Fibroblast of skin of abdomen (primary cell): ENCODE measurements at regions not wholly inside any gene's neighbourhood (a gene's known extent, or its start where the extent isn't known, plus 50 kb on each side); places are given as distances from the start of the nearest gene placed in this dataset.
A peak's percentile ranks its signal among the peaks of the same experiment; 100 is the strongest.

Source experiments
- DNase-seq: peaks from one replicate; pipeline ENCODE4 v3.0.0-alpha.2; 2013

DNA sequence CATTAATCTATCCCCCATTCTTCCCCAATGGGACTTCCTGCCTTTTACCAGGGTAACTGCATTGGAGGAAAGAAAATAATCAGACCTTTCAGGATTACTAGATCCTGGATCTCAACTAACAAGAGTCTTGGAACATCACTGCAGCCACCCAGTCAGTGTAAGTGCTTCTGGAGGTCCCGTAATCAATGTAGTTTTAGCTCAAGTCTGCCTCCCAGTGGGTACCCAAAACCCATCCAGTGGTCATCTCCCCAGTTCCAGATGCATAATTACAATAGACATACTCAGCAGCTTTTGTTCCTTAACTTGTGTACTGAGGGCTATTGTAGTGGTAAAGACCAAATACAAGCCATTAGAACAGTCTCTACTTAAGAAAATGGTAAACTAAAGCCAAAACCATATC, 319.1 kb downstream of the GPATCH2 start:
- no peak for DNase-seq

DNA sequence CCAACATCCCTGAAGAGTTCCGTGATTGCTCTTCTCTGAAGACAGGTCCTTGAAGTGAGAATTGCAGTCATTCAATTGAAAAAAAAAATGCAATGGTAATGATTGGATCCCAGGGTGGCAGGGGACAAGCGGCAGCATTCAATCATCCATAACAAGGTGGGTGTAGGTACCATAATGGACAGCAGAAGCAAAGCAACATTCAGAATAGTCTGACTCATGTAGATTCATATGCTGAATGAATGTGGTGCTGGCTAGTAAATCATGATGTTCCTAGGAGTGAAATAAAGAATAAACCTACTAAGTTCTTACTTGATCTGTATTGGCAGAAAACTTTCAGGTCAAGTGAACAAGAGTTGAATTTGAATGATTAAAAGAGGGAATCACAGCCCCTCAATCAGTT, 319.6 kb downstream of the GPATCH2 start:
- no peak for DNase-seq

- DNase-seq, result no peak
Observed at GRCh38 chr1:217281332-217281731, 349.6 kb downstream of the GPATCH2 start.

GRCh38 chr1:217275655-217276398, 355.1 kb downstream of the GPATCH2 start:
- DNase-seq, result peak; percentile 87

DNA sequence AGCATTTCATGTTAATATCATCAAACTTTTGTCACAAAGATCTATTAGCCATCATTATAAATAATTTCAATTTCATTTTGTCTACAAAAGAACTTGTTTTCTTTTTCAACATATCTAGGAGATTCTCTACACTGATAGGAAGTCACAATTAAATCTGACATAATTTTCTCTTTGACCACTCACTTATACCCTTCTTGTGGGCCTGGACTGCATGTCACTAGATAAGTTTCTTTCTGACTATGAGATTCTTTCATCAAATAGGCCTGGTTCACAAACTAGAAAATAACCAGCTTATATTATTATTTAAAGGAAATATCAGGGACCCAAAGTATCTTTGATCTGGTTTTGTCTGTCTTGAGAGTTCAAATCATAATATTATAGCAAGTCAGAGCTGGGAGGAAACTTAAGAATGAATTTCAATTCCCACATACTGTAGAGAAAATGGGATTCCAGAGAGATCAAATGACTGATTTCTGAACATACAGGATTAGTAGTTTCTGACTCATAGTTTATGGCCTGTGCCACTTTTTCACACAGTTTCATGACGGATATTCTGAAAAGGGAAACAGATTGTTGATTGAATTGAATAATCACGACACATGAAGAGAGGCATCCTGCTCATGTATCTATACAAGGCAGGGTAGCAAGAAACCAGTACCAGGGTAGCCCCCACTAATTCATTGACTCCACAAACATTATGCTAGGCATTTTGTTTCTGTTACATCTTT, 355.8 kb downstream of the GPATCH2 start:
- peak; percentile 67 for DNase-seq

GRCh38 chr1:217274416-217274815, 356.5 kb downstream of the GPATCH2 start:
- no peak for DNase-seq

- DNase-seq, result peak; percentile 25
Observed at GRCh38 chr1:217273866-217274265, 357.0 kb downstream of the GPATCH2 start.

GRCh38 chr1:217272385-217272784, 358.5 kb downstream of the GPATCH2 start:
- DNase-seq, result peak; percentile 61

GRCh38 chr1:217270101-217270500, 360.8 kb downstream of the GPATCH2 start:
- DNase-seq, result no peak

- DNase-seq, result no peak
Observed at GRCh38 chr1:217268058-217268457, 362.8 kb downstream of the GPATCH2 start.

GRCh38 chr1:217261636-217262035, 369.3 kb downstream of the GPATCH2 start:
- DNase-seq, result no peak

GRCh38 chr1:217260676-217261075, 370.2 kb downstream of the GPATCH2 start:
- DNase-seq, result no peak

GRCh38 chr1:217253985-217254384, 376.9 kb downstream of the GPATCH2 start:
- no peak for DNase-seq

DNA sequence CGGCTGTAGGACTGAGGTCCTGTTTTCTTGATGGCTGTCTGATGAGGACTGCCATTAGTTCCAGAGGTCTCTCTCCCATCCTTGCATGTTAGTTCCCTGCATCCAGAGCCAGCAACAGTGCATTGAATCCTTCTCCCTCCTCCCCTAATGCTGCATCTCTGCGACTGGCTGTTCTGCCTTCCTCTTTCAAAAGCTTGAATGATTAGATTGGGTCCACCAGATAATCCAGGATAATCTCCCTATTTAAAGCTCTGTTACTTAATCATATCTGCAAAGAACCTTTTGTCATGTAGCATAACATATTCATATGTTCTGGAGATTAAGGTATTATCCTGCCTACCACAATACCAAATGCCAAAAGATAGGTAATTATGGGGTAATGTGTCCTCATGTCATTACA, 377.5 kb downstream of the GPATCH2 start:
- no peak for DNase-seq

GRCh38 chr1:217251121-217251520, 379.8 kb downstream of the GPATCH2 start:
- DNase-seq, result no peak

DNA sequence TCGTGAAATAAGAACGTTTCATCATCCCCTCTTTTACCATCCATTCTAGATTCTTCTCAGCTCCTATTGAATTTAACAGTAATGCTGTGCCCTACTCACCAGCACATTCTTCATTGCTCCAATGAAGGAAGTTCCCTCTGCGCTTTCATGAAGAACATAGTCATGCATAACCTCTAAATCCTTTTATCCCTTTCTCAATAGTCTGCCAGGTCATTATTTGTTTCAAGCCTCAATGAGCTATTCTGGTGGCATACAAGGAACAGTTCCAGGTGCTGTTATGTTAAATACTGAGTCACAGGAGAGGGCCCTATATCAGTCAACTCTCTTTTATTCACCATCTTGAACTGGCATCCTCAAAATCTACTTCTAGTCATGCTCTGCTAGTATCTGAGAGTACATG, 381.0 kb downstream of the GPATCH2 start:
- DNase-seq, result no peak

GRCh38 chr1:217244971-217245370, 385.9 kb downstream of the GPATCH2 start:
- no peak for DNase-seq

DNA sequence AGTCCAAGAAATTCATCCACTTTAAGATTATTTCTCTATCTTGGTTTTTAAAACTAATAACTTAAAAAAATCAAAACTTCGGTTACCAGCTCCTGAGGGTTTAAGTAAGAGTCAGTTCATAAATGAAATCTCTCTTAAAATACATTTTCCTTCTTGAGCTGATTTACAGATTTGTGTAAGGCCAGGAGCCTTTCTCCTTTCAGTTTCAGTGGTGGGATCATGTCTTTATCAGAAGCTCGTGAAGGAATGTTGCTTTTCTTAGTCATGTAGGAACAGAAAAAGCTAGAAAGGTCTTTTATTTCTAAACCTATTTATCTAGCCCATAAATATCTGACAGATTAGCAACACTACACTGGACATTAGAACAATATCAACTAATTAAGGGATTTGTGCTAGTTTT, 390.2 kb downstream of the GPATCH2 start:
- no peak for DNase-seq

GRCh38 chr1:217238945-217239344, 391.9 kb downstream of the GPATCH2 start:
- DNase-seq, result no peak

DNA sequence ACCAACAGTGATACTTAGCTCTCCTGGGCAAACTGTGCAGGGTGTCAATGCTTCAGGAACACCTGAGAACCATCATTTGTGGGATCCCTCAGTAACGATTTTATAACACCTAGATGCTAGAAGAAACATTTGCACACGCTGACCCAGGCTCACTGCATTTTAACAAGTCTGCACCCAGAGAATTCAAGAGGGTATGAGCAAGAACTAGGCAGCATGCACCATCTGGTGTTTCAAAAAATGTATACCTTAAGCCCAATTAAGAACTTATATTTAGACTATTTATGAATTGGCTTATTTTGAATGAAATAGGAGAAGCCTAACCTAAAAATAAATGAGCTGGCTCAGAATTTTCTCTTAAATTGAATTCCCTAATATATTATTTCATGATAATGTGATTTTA, 400.5 kb downstream of the GPATCH2 start:
- DNase-seq, result no peak

GRCh38 chr1:217228689-217229088, 402.2 kb downstream of the GPATCH2 start:
- DNase-seq, result no peak

DNA sequence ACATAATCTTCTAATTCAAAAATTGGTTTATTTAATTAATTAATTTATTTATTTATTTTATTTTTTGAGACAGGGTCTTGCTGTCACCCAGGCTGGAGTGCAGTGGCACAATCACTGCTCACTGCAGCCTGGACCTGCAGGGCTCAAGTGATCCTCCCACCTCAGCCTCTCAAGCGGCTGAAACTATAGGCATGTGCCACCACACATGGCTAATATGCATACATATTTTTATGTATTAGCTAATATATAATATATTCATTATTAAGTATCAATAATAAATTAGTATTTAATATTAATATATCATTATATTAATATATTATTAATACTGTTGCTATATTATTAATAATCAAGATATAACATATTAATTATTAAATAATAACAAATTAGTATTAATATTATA, 406.7 kb downstream of the GPATCH2 start:
- DNase-seq, result no peak

DNA sequence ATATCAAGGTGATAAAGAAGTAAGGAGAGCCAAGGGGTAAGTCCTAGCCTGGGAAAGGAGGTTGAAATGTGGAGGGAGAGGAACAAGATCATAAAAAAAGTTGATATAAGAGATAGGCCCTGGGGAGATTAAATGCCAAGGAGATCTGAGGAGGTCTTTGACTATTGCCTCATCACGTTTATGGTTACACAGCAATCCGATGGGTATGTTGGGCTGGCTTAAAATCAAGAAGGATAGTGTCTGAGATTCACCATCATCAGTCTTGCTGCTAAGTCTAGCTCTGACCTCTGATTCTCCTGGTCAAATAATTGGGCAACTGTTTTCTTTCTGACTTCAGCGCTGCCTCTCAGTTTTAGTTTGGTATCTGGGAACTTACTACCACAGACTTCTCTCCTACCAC, 416.3 kb downstream of the GPATCH2 start:
- DNase-seq, result no peak

- no peak for DNase-seq
Observed at GRCh38 chr1:217211486-217211885, 419.4 kb downstream of the GPATCH2 start.
